ENCODE measurements at regions not wholly inside any gene's neighbourhood (a gene's known extent, or its start where the extent isn't known, plus 50 kb on each side); places are given as distances from the start of the nearest gene placed in this dataset.

GRCh38 chr2:181782660-181783059 is 102.3 kb upstream of the NEUROD1 start:
- DNase-seq: no peak
- ATAC-seq: peak in 1 of 2 donors; percentile 94

GRCh38 chr2:181784556-181784955 is 104.2 kb upstream of the NEUROD1 start:
- H3K4me3 ChIP-seq (ENCODE audit: low read length): no peak overlapping the region
- no peaks in the 10 kb centered on the region for H3K27me3 ChIP-seq (ENCODE audit: control insufficient read depth, insufficient read depth)
- H3K27ac ChIP-seq (ENCODE audit: low read length): no peak overlapping the region
- DNase-seq (no peak), ATAC-seq (no peak)
- WGBS: 91% methylated on average over 3 of the region's 3 CpGs
- no peaks in the 10 kb centered on the region for H3K4me1 ChIP-seq (ENCODE audit: control insufficient read depth, insufficient read depth, low read length)
- H3K9me3 ChIP-seq (ENCODE audit: control insufficient read depth, low read length): no peaks in the 10 kb centered on the region
- intact Hi-C loops (cut with DNase I): no loop called here

More at GRCh38 chr2:181782660-181783059, 102.3 kb upstream of the NEUROD1 start:
- Histone ChIP-seq H3K27me3 (ENCODE audit: control insufficient read depth, insufficient read depth) (no peaks in the 10 kb centered on the region), H3K4me3 (ENCODE audit: low read length) (no peak overlapping the region), H3K27ac (ENCODE audit: low read length) (no peak overlapping the region), H3K4me1 (ENCODE audit: control insufficient read depth, insufficient read depth, low read length) (no peaks in the 10 kb centered on the region), H3K9me3 (ENCODE audit: control insufficient read depth, low read length) (no peaks in the 10 kb centered on the region)
- intact Hi-C loops (cut with DNase I): no loop called here

GRCh38 chr2:181785691-181786344 is 105.5 kb upstream of the NEUROD1 start:
- H3K4me3 ChIP-seq (ENCODE audit: low read length): no peak overlapping the region
- H3K27me3 ChIP-seq (ENCODE audit: control insufficient read depth, insufficient read depth): no peaks in the 10 kb centered on the region
- no peaks in the 10 kb centered on the region for H3K9me3 ChIP-seq (ENCODE audit: control insufficient read depth, low read length)
- 80% methylated on average over 2 of the region's 2 CpGs for WGBS
- DNase-seq (no peak), ATAC-seq (no peak)
- H3K27ac ChIP-seq (ENCODE audit: low read length): no peak overlapping the region
- intact Hi-C loops (cut with DNase I): no loop called here
- H3K4me1 ChIP-seq (ENCODE audit: control insufficient read depth, insufficient read depth, low read length): no peaks in the 10 kb centered on the region

GRCh38 chr2:181786371-181787228 is 104.9 kb upstream of the ITPRID2 start:
- intact Hi-C loops (cut with DNase I): no loop called here
- 95% methylated on average over 4 of the region's 4 CpGs for WGBS

GRCh38 chr2:181787310-181788048 is 104.1 kb upstream of the ITPRID2 start:
- no peaks in the 10 kb centered on the region for H3K27me3 ChIP-seq (ENCODE audit: control insufficient read depth, insufficient read depth)
- ATAC-seq (no peak), DNase-seq (no peak)
- H3K9me3 ChIP-seq (ENCODE audit: control insufficient read depth, low read length): no peaks in the 10 kb centered on the region
- WGBS: 88% methylated on average over 3 of the region's 3 CpGs
- no peaks in the 10 kb centered on the region for H3K4me1 ChIP-seq (ENCODE audit: control insufficient read depth, insufficient read depth, low read length)
- H3K4me3 ChIP-seq (ENCODE audit: low read length): no peak overlapping the region
- no peak overlapping the region for H3K27ac ChIP-seq (ENCODE audit: low read length)
- intact Hi-C loops (cut with DNase I): no loop called here

More at GRCh38 chr2:181786371-181787228, 104.9 kb upstream of the ITPRID2 start:
- DNase-seq: no peak
- ATAC-seq: no peak
- H3K4me3 ChIP-seq (ENCODE audit: low read length): no peak overlapping the region
- H3K4me1 ChIP-seq (ENCODE audit: control insufficient read depth, insufficient read depth, low read length): no peaks in the 10 kb centered on the region
- no peaks in the 10 kb centered on the region for H3K27me3 ChIP-seq (ENCODE audit: control insufficient read depth, insufficient read depth)
- no peaks in the 10 kb centered on the region for H3K9me3 ChIP-seq (ENCODE audit: control insufficient read depth, low read length)
- no peak overlapping the region for H3K27ac ChIP-seq (ENCODE audit: low read length)

- no peaks in the 10 kb centered on the region for H3K4me1 ChIP-seq (ENCODE audit: control insufficient read depth, insufficient read depth, low read length)
- no peak overlapping the region for H3K4me3 ChIP-seq (ENCODE audit: low read length)
- intact Hi-C loops (cut with DNase I): no loop called here
- DNase-seq (no peak), ATAC-seq (no peak)
- 96% methylated on average over 3 of the region's 3 CpGs for WGBS
- no peaks in the 10 kb centered on the region for H3K27me3 ChIP-seq (ENCODE audit: control insufficient read depth, insufficient read depth)
- no peak overlapping the region for H3K27ac ChIP-seq (ENCODE audit: low read length)
- H3K9me3 ChIP-seq (ENCODE audit: control insufficient read depth, low read length): no peaks in the 10 kb centered on the region
Observed at GRCh38 chr2:181788897-181789555, 102.5 kb upstream of the ITPRID2 start.

GRCh38 chr2:181789827-181790448 is 101.6 kb upstream of the ITPRID2 start:
- Histone ChIP-seq H3K4me3 (ENCODE audit: low read length) (no peak overlapping the region), H3K4me1 (ENCODE audit: control insufficient read depth, insufficient read depth, low read length) (no peaks in the 10 kb centered on the region), H3K9me3 (ENCODE audit: control insufficient read depth, low read length) (no peaks in the 10 kb centered on the region), H3K27ac (ENCODE audit: low read length) (no peak overlapping the region), H3K27me3 (ENCODE audit: control insufficient read depth, insufficient read depth) (no peaks in the 10 kb centered on the region)
- 84% methylated on average over 4 of the region's 4 CpGs for WGBS
- intact Hi-C loops (cut with DNase I): no loop called here
- ATAC-seq (no peak), DNase-seq (no peak)

GRCh38 chr2:181790716-181791649 is 100.5 kb upstream of the ITPRID2 start:
- ATAC-seq: peak in 1 of 2 donors; percentile 84
- WGBS: 68% methylated on average over 10 of the region's 10 CpGs
- no peak for DNase-seq

GRCh38 chr2:181792906-181793305 is 98.6 kb upstream of the ITPRID2 start:
- H3K4me1 ChIP-seq (ENCODE audit: control insufficient read depth, insufficient read depth, low read length): no peaks in the 10 kb centered on the region
- H3K4me3 ChIP-seq (ENCODE audit: low read length): no peak overlapping the region
- H3K27me3 ChIP-seq (ENCODE audit: control insufficient read depth, insufficient read depth): no peaks in the 10 kb centered on the region
- 93% methylated on average over 1 of the region's 1 CpG for WGBS
- ATAC-seq (no peak), DNase-seq (no peak)
- no peaks in the 10 kb centered on the region for H3K9me3 ChIP-seq (ENCODE audit: control insufficient read depth, low read length)
- H3K27ac ChIP-seq (ENCODE audit: low read length): no peak overlapping the region
- intact Hi-C loops (cut with DNase I): no loop called here

More at GRCh38 chr2:181790716-181791649, 100.5 kb upstream of the ITPRID2 start:
- Histone ChIP-seq H3K4me1 (ENCODE audit: control insufficient read depth, insufficient read depth, low read length) (no peaks in the 10 kb centered on the region), H3K4me3 (ENCODE audit: low read length) (no peak overlapping the region), H3K9me3 (ENCODE audit: control insufficient read depth, low read length) (no peaks in the 10 kb centered on the region), H3K27me3 (ENCODE audit: control insufficient read depth, insufficient read depth) (no peaks in the 10 kb centered on the region), H3K27ac (ENCODE audit: low read length) (no peak overlapping the region)
- intact Hi-C loops (cut with DNase I): no loop called here

GRCh38 chr2:181798022-181798421 is 93.5 kb upstream of the ITPRID2 start:
- Histone ChIP-seq H3K27ac (ENCODE audit: low read length) (no peak overlapping the region), H3K27me3 (ENCODE audit: control insufficient read depth, insufficient read depth) (no peaks in the 10 kb centered on the region), H3K9me3 (ENCODE audit: control insufficient read depth, low read length) (no peaks in the 10 kb centered on the region), H3K4me3 (ENCODE audit: low read length) (no peak overlapping the region), H3K4me1 (ENCODE audit: control insufficient read depth, insufficient read depth, low read length) (no peaks in the 10 kb centered on the region)
- ATAC-seq (no peak), DNase-seq (no peak)
- 71% methylated on average over 2 of the region's 2 CpGs for WGBS
- intact Hi-C loops (cut with DNase I): no loop called here

Data from right cardiac atrium (tissue), 5 donors.